Psoas muscle (tissue), 7 donors: ENCODE measurements at regions not wholly inside any gene's neighbourhood (a gene's known extent, or its start where the extent isn't known, plus 50 kb on each side); places are given as distances from the start of the nearest gene placed in this dataset.

Source experiments
- ATAC-seq, 4 donors: fragments of 200-7000 bp; cut with Tn5 transposase; one replicate each; pipeline ENCODE4 v1.9.1; 2020; ENCODE audit warnings: moderate library complexity in 3 of 4, mild to moderate bottlenecking in 2 of 4
- DNase-seq, 2 donors: peaks; one replicate each; pipeline ENCODE4 v3.0.0-alpha.2; 2020
- H3K27ac ChIP-seq: fragments of 200-600 bp; one replicate; pipeline ENCODE4 v1.8.0; 2022
- H3K27me3 ChIP-seq, 3 donors: fragments of 200-600 bp in 1 of 3; one replicate each; pipeline versions ENCODE4 v1.6.1 to v1.8.0; 2013 to 2022; ENCODE audit warnings: low read length in 2 of 3, mild to moderate bottlenecking in 2 of 3, moderate library complexity in 1 of 3; ENCODE audit not compliant: insufficient read depth in 3 of 3
- H3K36me3 ChIP-seq, 2 donors: fragments of 200-600 bp in 1 of 2; one replicate each; pipeline versions ENCODE4 v1.6.1 to v1.8.0; 2013 to 2022; ENCODE audit warnings: low read depth in 1 of 2, mild to moderate bottlenecking in 1 of 2, moderate library complexity in 1 of 2; ENCODE audit not compliant: insufficient read depth in 1 of 2
- H3K4me1 ChIP-seq: fragments of 200-600 bp; one replicate; pipeline ENCODE4 v1.8.0; 2022
- H3K4me3 ChIP-seq: fragments of 200-600 bp; one replicate; pipeline ENCODE4 v1.8.0; 2022; ENCODE audit warnings: mild to moderate bottlenecking
- H3K9me3 ChIP-seq: fragments of 200-600 bp; one replicate; pipeline ENCODE4 v1.8.0; 2022
- WGBS, 3 donors: extraction: QIAGEN DNeasy Blood & Tissue Kit; methylation state at CpG; one replicate each; pipeline versions ENCODE4 v1.1.6 to v1.1.7; 2013; 5-methylcytosine and 5-hydroxymethylcytosine counted together
- intact Hi-C, 2 donors: fragments of 100-400 bp; cut with DNase I; formaldehyde crosslinking; loops; one replicate each; pipeline versions ENCODE4 v1.11.0 to v1.14.2; 2022
- TF ChIP-seq, protein P1 (sequence below): fragments of 200-600 bp; IDR thresholded peaks from one replicate; pipeline ENCODE4 v1.8.0; 2022; ENCODE audit warnings: antibody characterized with exemption
- donor health status: healthy with polysubstance abuse.
- donor health status: DM: no; HTN: no; CAD: no; lungs with moderate emphysema.
- donor health status: Bipolar disorder and iron deficiency.
- donor health status: healthy.
- donor health status: DM: yes; HTN: yes; CAD: no.
- donor health status: DM: no; HTN: no; CAD: no.
- donor health status: DM: yes; HTN: yes; CAD: no.

DNA sequence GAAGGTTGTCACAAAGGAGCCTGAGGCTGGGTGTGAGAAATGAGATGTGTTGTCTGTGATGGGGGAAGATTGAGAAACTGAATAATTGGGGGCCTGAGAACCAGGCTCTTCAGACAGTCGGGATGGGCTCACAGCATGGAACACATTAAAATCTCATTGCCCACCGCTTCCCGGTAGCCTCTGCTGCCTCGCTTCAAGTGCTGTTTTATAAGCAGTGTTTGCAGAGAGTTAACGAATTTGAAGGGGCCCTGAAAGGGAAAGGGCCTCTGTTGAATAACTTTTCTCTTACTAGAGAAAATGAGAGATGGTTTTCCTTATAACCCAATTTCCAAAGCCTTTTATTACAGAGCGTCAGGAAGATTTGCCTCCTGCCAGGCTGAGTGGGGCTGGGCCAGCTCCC, 258.8 kb upstream of the ASIC2 start:
- Histone ChIP-seq H3K4me3 (no peak overlapping the region), H3K9me3 (no peaks in the 10 kb centered on the region), H3K27me3 (peaks cover 0 to 9% (median 0%) of the 10 kb centered on the region in 3 donors), H3K27ac (no peak overlapping the region), H3K4me1 (no peaks in the 10 kb centered on the region), H3K36me3 (no peaks in the 10 kb centered on the region)
- ATAC-seq (no peak), DNase-seq (no peak)
- intact Hi-C loops, result loop anchor here in 1 of 2 donors (10.0 kb wide), 1 partner anchor 47 kb away; no protein-coding TSS in a partner anchor
- TF ChIP-seq, protein P1, sequence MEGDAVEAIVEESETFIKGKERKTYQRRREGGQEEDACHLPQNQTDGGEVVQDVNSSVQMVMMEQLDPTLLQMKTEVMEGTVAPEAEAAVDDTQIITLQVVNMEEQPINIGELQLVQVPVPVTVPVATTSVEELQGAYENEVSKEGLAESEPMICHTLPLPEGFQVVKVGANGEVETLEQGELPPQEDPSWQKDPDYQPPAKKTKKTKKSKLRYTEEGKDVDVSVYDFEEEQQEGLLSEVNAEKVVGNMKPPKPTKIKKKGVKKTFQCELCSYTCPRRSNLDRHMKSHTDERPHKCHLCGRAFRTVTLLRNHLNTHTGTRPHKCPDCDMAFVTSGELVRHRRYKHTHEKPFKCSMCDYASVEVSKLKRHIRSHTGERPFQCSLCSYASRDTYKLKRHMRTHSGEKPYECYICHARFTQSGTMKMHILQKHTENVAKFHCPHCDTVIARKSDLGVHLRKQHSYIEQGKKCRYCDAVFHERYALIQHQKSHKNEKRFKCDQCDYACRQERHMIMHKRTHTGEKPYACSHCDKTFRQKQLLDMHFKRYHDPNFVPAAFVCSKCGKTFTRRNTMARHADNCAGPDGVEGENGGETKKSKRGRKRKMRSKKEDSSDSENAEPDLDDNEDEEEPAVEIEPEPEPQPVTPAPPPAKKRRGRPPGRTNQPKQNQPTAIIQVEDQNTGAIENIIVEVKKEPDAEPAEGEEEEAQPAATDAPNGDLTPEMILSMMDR, result no peak
- WGBS, 3 donors, result 52 to 62% (median 54%) methylated on average over 6 of the region's 6 CpGs

DNA sequence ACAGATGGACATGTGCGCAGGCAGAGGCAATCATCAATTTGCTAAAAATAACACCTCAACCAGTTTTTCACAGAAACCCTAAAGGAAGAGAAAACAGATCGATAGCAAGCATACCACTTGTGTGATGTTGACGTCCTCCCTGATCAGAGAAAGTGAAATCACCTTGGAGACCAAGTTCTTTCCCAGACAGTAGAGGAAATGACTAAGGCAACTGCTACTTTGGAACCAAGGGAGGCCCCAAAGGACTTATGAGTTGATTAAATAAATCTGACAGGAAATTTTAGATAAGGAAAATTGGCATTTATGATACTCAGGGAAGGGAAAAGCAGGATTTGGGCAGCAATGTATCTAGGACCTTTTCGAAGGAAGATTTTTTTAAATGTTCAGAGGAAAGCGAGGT, 267.1 kb upstream of the ASIC2 start:
- 67 to 69% (median 69%) methylated on average over 5 of the region's 5 CpGs for WGBS, 3 donors
- ATAC-seq (no peak), DNase-seq (no peak)
- H3K4me1 ChIP-seq, result no peaks in the 10 kb centered on the region
- H3K27me3 ChIP-seq, result no peaks in the 10 kb centered on the region
- TF ChIP-seq, protein P1, result no peak
- H3K9me3 ChIP-seq, result peaks cover 6% of the 10 kb centered on the region
- H3K4me3 ChIP-seq, result no peak overlapping the region
- intact Hi-C loops, result no loop called here
- no peaks in the 10 kb centered on the region for H3K36me3 ChIP-seq
- H3K27ac ChIP-seq, result no peak overlapping the region

DNA sequence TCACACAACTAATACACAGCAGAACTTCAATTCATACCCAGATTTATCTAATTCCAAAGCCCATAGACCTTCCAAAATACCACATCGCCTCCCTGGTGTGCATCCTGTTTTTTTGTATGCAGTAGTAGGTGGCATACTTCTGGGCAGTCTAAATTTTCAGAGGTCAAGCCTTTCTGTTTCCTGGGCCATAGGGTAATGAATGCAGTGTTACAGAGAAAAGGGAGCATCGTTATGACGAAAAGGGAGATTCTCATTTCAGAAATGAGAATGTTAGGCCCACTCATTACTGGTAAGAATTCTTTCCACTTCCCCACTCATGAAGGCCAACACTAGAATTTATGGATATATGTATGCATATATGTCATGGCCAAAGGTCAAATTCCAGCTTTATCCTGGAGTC, 267.8 kb upstream of the ASIC2 start:
- ATAC-seq (no peak), DNase-seq (no peak)
- Histone ChIP-seq H3K27me3 (no peaks in the 10 kb centered on the region), H3K9me3 (peaks cover 6% of the 10 kb centered on the region), H3K27ac (no peak overlapping the region), H3K4me3 (no peak overlapping the region), H3K4me1 (no peaks in the 10 kb centered on the region), H3K36me3 (no peaks in the 10 kb centered on the region)
- WGBS, 3 donors, result 82 to 96% (median 86%) methylated on average over 3 of the region's 3 CpGs
- TF ChIP-seq, protein P1, result no peak
- intact Hi-C loops, result no loop called here

DNA sequence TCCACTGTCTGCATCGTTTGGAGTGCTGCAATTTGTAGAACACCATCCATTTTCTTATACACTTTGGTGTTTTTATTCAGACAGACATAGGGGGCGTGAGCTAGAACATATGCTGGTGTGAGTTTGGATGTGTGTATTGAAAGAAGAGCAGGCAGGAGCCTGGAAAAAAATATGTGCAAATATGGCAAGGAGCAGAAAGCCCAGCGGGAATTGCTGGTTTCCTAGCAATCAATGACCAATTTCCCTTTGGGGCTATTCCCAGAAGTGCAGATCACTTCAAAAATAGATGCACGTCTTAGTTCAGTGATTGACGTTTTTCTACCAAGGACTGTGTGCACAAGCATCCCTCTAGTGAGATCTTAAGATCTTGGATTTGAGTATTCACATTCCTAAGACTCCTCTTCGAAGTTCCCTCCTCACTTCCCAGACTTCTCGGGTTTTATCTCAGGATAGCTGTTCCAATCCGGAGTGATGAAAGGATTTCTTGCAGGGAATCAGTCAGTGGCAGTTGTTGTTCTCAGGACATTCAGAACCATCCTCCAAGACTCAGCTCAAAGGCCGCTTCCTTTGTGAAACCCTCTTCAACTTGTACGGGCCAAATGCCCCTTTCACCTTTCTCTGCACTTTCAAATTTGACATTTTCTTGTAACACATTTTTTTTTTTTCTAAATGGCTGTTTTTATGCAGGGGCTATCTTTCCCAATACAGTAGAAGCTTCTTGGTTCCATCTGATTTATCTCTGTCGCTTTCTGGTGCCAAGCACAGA, 268.7 kb upstream of the ASIC2 start:
- 54 to 68% (median 54%) methylated on average over 11 of the region's 11 CpGs for WGBS, 3 donors
- no peaks in the 10 kb centered on the region for H3K36me3 ChIP-seq
- H3K27ac ChIP-seq, result no peak overlapping the region
- TF ChIP-seq, protein P1, result no peak
- peaks cover 6% of the 10 kb centered on the region for H3K9me3 ChIP-seq
- DNase-seq, result no peak
- H3K27me3 ChIP-seq, result no peaks in the 10 kb centered on the region
- intact Hi-C loops, result no loop called here
- no peaks in the 10 kb centered on the region for H3K4me1 ChIP-seq
- ATAC-seq, result no peak
- H3K4me3 ChIP-seq, result no peak overlapping the region

DNA sequence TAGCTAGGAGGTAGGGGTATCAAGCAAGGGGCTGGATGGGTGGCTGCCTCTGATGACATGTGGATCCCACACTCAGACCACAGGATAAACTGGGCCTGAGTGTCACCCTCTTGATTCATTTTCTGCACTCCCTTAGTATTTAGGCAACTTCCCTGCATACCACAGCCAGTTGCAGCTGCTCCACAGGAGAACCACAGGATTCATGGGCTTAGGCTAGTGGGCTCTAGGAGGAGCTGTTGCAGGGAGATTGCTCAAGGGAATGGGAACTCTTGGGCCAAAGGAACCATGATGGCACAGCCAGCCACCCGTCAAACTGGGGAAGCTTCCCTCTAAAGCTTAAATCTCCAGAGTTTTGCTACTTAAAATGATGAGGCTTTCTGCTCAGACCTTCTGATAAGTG, 269.7 kb upstream of the ASIC2 start:
- WGBS, 3 donors, result 37 to 53% (median 50%) methylated on average over 1 of the region's 1 CpG
- H3K4me1 ChIP-seq, result no peaks in the 10 kb centered on the region
- H3K9me3 ChIP-seq, result peaks cover 6% of the 10 kb centered on the region
- no peak overlapping the region for H3K27ac ChIP-seq
- TF ChIP-seq, protein P1, result no peak
- H3K4me3 ChIP-seq, result no peak overlapping the region
- H3K27me3 ChIP-seq, result no peaks in the 10 kb centered on the region
- no peaks in the 10 kb centered on the region for H3K36me3 ChIP-seq
- intact Hi-C loops, result no loop called here
- DNase-seq, result no peak
- no peak for ATAC-seq
